GM06990 (cell line): ENCODE measurements at regions not wholly inside any gene's neighbourhood (a gene's known extent, or its start where the extent isn't known, plus 50 kb on each side); places are given as distances from the start of the nearest gene placed in this dataset.

Experiments used
- DNase-seq: peaks from one replicate; pipeline ENCODE4 v3.0.0-alpha.2; 2011; ENCODE audit not compliant: insufficient read length; ENCODE audit errors: extremely low read depth
- H3K27me3 ChIP-seq: replicated peaks from 2 replicates; pipeline ENCODE4 v1.6.0; 2011; ENCODE audit warnings: low read length; ENCODE audit not compliant: control insufficient read depth, insufficient read depth
- H3K36me3 ChIP-seq: 2 replicates; pipeline ENCODE4 v1.5.1; 2011; ENCODE audit warnings: low read length; ENCODE audit not compliant: control insufficient read depth, insufficient read depth
- H3K4me3 ChIP-seq: replicated peaks from 2 replicates; pipeline ENCODE4 v1.5.1; 2011; ENCODE audit warnings: low read depth, mild to moderate bottlenecking, control low read depth, low read length
- TF ChIP-seq, protein P1 (sequence below): IDR thresholded peaks from 2 replicates; pipeline ENCODE4 v1.5.1; 2011; ENCODE audit warnings: low read length, control low read depth, mild to moderate bottlenecking, inconsistent platforms; ENCODE audit not compliant: insufficient read depth, poor library complexity, severe bottlenecking

DNA sequence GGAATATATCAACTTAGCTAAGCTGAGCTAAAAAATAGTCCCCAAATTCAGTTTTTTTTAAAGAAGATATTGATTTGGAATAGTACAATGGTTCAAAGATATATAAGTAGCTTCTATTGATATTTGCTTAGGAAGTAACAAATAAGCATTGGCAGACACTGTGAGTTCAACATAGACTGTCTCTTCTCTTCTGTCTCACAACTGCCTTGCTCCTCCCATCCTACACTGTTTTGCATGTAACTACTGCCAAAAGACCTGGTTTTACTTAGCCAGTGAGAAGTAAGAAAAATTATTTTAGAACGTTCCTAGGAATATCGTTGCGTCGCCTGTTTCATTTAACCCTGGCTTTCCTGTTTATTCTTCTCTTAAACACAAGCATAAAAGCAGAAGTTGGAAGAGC lies 859.0 kb upstream of the SPRY2 start:
- Histone ChIP-seq H3K36me3 (no peaks in the 10 kb centered on the region), H3K27me3 (no peaks in the 10 kb centered on the region), H3K4me3 (no peak overlapping the region)
- DNase-seq = no peak
- TF ChIP-seq, protein P1, sequence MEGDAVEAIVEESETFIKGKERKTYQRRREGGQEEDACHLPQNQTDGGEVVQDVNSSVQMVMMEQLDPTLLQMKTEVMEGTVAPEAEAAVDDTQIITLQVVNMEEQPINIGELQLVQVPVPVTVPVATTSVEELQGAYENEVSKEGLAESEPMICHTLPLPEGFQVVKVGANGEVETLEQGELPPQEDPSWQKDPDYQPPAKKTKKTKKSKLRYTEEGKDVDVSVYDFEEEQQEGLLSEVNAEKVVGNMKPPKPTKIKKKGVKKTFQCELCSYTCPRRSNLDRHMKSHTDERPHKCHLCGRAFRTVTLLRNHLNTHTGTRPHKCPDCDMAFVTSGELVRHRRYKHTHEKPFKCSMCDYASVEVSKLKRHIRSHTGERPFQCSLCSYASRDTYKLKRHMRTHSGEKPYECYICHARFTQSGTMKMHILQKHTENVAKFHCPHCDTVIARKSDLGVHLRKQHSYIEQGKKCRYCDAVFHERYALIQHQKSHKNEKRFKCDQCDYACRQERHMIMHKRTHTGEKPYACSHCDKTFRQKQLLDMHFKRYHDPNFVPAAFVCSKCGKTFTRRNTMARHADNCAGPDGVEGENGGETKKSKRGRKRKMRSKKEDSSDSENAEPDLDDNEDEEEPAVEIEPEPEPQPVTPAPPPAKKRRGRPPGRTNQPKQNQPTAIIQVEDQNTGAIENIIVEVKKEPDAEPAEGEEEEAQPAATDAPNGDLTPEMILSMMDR = no peak

DNA sequence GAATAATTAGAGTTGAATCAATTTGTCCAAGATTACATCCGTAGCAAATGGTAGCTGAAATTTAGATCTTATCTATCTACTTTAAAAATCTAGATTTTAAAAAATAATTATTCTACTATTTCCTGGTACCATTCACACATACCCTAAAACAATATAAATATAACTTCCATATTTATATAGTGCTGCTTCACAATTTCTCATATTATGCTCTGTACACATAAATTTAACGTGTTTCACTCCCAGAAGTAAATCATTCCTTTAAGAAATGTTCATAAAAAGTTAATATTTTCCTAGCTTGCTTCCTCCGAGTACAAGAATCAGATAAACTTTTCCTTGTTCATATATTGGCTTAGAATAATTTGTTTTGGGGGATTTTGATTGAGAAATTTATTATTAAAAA lies 857.0 kb upstream of the SPRY2 start:
- H3K4me3 ChIP-seq = no peak overlapping the region
- no peaks in the 10 kb centered on the region for H3K27me3 ChIP-seq
- TF ChIP-seq, protein P1 = no peak
- DNase-seq = no peak
- no peaks in the 10 kb centered on the region for H3K36me3 ChIP-seq

DNA sequence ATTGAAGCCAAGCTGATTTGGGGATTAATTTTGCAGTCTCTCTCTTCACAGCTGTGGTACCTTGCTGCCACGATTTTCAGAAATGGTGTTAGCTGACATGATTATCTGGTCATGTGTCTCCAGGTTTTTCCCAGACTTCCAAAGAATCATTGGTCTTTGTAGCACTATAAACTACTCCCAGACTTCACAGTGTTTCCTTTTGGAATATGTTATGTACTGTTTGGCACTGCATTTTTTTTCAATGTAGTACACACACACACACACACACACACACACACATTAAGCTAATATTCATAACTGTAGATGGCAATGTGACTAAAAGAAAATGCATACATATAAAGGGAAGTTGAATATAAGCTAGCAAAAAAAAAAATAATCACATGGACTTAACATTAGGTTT lies 856.6 kb upstream of the SPRY2 start:
- Histone ChIP-seq H3K27me3 (no peaks in the 10 kb centered on the region), H3K36me3 (no peaks in the 10 kb centered on the region), H3K4me3 (no peak overlapping the region)
- DNase-seq = no peak
- TF ChIP-seq, protein P1 = no peak

DNA sequence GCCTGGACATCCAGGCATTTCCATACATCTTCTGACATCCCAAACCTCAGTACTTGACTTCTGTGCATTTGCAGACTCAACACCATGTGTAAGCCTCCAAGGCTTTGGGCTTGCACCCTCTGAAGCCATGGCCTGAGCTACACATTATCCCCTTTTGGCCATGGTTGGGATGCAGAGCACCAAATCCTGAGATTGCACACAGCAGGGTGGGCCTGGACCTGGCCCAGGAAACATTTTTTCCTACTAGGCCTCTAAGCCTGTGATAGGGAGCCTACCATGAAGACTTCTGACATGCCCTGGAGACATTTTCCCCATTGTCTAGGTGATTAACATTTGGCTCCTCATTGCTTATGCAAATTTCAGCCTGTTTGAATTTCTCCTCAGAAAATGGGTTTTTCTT lies 853.4 kb upstream of the SPRY2 start:
- no peak for DNase-seq
- Histone ChIP-seq H3K4me3 (no peak overlapping the region), H3K27me3 (no peaks in the 10 kb centered on the region), H3K36me3 (no peaks in the 10 kb centered on the region)
- TF ChIP-seq, protein P1 = no peak

DNA sequence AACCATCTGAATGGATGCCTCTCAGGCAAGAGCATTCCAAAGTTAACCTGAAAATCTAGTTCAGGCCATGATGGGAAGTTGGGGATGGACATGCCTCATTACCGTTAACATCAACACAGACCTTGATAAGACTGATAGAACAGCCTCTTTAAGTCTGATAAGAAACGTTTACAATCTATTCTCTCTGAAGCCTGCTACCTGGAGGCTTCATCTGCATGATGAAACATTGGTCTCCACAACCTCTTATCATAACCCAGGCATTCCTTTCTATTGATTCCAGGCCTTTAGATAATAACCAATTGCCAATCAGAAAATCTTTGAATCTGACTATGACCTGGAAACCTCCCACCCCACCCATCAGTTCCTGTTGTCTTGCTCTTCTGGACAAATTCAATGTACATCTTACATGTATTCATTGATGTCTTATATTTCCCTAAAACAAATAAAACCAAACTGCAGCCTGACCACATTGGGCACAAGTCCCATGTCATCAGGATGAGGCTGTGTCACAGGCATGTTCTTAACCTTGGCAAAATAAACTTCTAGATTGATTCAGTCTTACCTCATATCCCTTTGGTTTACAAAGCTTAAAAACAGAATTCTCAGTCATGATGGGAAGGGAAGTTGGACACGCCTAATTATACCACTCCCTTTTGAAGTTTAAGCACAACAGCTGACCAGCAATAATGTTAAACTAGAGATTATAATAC lies 843.8 kb upstream of the SPRY2 start:
- Histone ChIP-seq H3K4me3 (no peak overlapping the region), H3K27me3 (no peaks in the 10 kb centered on the region), H3K36me3 (no peaks in the 10 kb centered on the region)
- no peak for DNase-seq
- TF ChIP-seq, protein P1 = no peak

DNA sequence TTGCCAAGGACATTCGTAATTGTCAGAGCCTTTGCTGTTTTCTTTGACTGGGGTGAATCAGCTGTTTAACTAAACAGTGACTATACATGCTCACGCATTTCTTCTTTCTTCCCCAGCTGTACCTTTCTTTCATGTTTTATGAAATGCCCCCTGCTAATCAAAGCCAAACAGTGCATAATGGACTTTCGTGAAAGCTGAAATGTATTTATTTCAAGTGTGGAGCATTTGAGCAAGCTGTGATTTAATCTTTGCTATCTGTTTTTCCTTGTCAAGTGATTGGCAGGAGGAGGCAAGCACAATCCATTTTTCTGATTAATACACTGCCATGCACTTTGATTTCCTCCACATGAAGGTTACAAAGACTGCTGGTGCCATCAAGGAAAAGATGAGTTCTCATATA lies 831.7 kb upstream of the SPRY2 start:
- TF ChIP-seq, protein P1 = no peak
- H3K4me3 ChIP-seq = no peak overlapping the region
- H3K27me3 ChIP-seq = no peaks in the 10 kb centered on the region
- no peak for DNase-seq
- no peaks in the 10 kb centered on the region for H3K36me3 ChIP-seq
